ENCODE measurements at regions not wholly inside any gene's neighbourhood (a gene's known extent, or its start where the extent isn't known, plus 50 kb on each side); places are given as distances from the start of the nearest gene placed in this dataset.
A peak's percentile ranks its signal among the peaks of the same experiment; 100 is the strongest.

- DNase-seq (ENCODE audit: low read depth in 1 of 2, low spot score in 1 of 2), result no peak
- 2% methylated on average over 2 of the region's 4 CpGs for WGBS (ENCODE audit: missing lambda C conversion rate)
- no peak for FAIRE-seq
- TF ChIP-seq MAFK (IDR thresholded peaks at IDR 0.05; ENCODE audit: partially characterized antibody) (peak; percentile 67), HEYL (CRISPR knock-in tag; IDR thresholded peaks at IDR 0.05) (no peak)
- ATAC-seq, result no peak
- Histone ChIP-seq H3K27ac (no peak overlapping the region), H3K4me2 (no peak overlapping the region), H3K4me3 (no peak overlapping the region), H3K9me3 (no peaks in the 10 kb centered on the region), H3K4me1 (no peaks in the 10 kb centered on the region)
- ChIA-PET POLR2A (no interaction called here), CTCF (no interaction called here)
Measured at GRCh38 chr18:25713103-25713502, 361.1 kb upstream of the ZNF521 start.

- FAIRE-seq, result no peak
- ChIA-PET POLR2A (no interaction called here), CTCF (no interaction called here)
Measured at GRCh38 chr18:25710981-25711380, 359.0 kb upstream of the ZNF521 start.

GRCh38 chr18:25705650-25706049 is 353.7 kb upstream of the ZNF521 start:
- no peaks in the 10 kb centered on the region for H3K9me3 ChIP-seq
- no peak overlapping the region for H3K4me3 ChIP-seq
- H3K4me2 ChIP-seq, result no peak overlapping the region
- 0% methylated on average over 2 of the region's 2 CpGs for WGBS (ENCODE audit: missing lambda C conversion rate)
- no peak for ATAC-seq
- no peaks in the 10 kb centered on the region for H3K4me1 ChIP-seq
- no peak overlapping the region for H3K27ac ChIP-seq
- TF ChIP-seq POLR2AphosphoS2 (conservative IDR thresholded peaks at IDR 0.05; ENCODE audit: low read length) (no peak), EHF (CRISPR knock-in tag; IDR thresholded peaks at IDR 0.05) (no peak), MAFK (IDR thresholded peaks at IDR 0.05; ENCODE audit: partially characterized antibody) (peak; percentile 25)
- no peak for DNase-seq (ENCODE audit: low read depth in 1 of 2, low spot score in 1 of 2)
- ChIA-PET POLR2A (no interaction called here), CTCF (no interaction called here)
- no peak for FAIRE-seq

More at GRCh38 chr18:25710981-25711380, 359.0 kb upstream of the ZNF521 start:
- H3K4me2 ChIP-seq, result no peak overlapping the region
- no peaks in the 10 kb centered on the region for H3K9me3 ChIP-seq
- H3K4me3 ChIP-seq, result no peak overlapping the region
- 9% methylated on average over 3 of the region's 3 CpGs for WGBS (ENCODE audit: missing lambda C conversion rate)
- no peak overlapping the region for H3K27ac ChIP-seq
- TF ChIP-seq NFE2L2 (conservative IDR thresholded peaks at IDR 0.05; ENCODE audit: low read length), result no peak
- no peak for TF ChIP-seq RARB (CRISPR knock-in tag; IDR thresholded peaks at IDR 0.05)
- no peak for TF ChIP-seq MYC (IDR thresholded peaks at IDR 0.05; ENCODE audit: borderline replicate concordance, low read length)
- no peak for TF ChIP-seq GATA3 (IDR thresholded peaks at IDR 0.05; ENCODE audit: borderline replicate concordance)
- TF ChIP-seq MAX (IDR thresholded peaks at IDR 0.05), result no peak
- no peak for TF ChIP-seq MAFK (IDR thresholded peaks at IDR 0.05; ENCODE audit: partially characterized antibody)
- no peak for TF ChIP-seq NPAS2 (CRISPR knock-in tag; IDR thresholded peaks at IDR 0.05; ENCODE audit: borderline replicate concordance)
- TF ChIP-seq HOXB5 (CRISPR knock-in tag; IDR thresholded peaks at IDR 0.05), result no peak
- TF ChIP-seq RFX5 (IDR thresholded peaks at IDR 0.05), result no peak
- no peak for TF ChIP-seq CHD2 (IDR thresholded peaks at IDR 0.05; ENCODE audit: low read length, partially characterized antibody)
- TF ChIP-seq HOXB13 (CRISPR knock-in tag; IDR thresholded peaks at IDR 0.05; ENCODE audit: low read depth), result no peak
- DNase-seq (ENCODE audit: low read depth in 1 of 2, low spot score in 1 of 2), result no peak
- ATAC-seq, result no peak
- H3K4me1 ChIP-seq, result no peaks in the 10 kb centered on the region

- H3K27ac ChIP-seq, result no peak overlapping the region
- H3K4me1 ChIP-seq, result no peaks in the 10 kb centered on the region
- no peak overlapping the region for H3K4me3 ChIP-seq
- POLR2A ChIA-PET, result no interaction called here
- FAIRE-seq (no peak), DNase-seq (ENCODE audit: low read depth in 1 of 2, low spot score in 1 of 2) (no peak), ATAC-seq (no peak)
- TF ChIP-seq POLR2A (IDR thresholded peaks at IDR 0.05; ENCODE audit: low read length) (no peak), HES2 (IDR thresholded peaks at IDR 0.05) (no peak)
- H3K4me2 ChIP-seq, result no peak overlapping the region
- CTCF ChIA-PET, result no interaction called here
- no peaks in the 10 kb centered on the region for H3K9me3 ChIP-seq
- 26% methylated on average over 10 of the region's 10 CpGs for WGBS (ENCODE audit: missing lambda C conversion rate)
Measured at GRCh38 chr18:25704494-25704893, 352.5 kb upstream of the ZNF521 start.

- Histone ChIP-seq H3K4me1 (no peaks in the 10 kb centered on the region), H3K4me2 (no peak overlapping the region), H3K9me3 (no peaks in the 10 kb centered on the region), H3K4me3 (no peak overlapping the region), H3K27ac (no peak overlapping the region)
- 3% methylated on average over 6 of the region's 6 CpGs for WGBS (ENCODE audit: missing lambda C conversion rate)
- ATAC-seq (no peak), DNase-seq (ENCODE audit: low read depth in 1 of 2, low spot score in 1 of 2) (no peak), FAIRE-seq (no peak)
- TF ChIP-seq TP53 (CRISPR knock-in tag; IDR thresholded peaks at IDR 0.05) (no peak), EHF (CRISPR knock-in tag; IDR thresholded peaks at IDR 0.05) (no peak), SREBF2 (IDR thresholded peaks at IDR 0.05) (no peak), EHMT2 (IDR thresholded peaks at IDR 0.05; ENCODE audit: low read depth) (no peak), ELK1 (IDR thresholded peaks at IDR 0.05; ENCODE audit: low read depth, low read length) (no peak), SMC3 (IDR thresholded peaks at IDR 0.05) (no peak), POLR2AphosphoS2 (conservative IDR thresholded peaks at IDR 0.05; ENCODE audit: low read length) (no peak), HOXB13 (CRISPR knock-in tag; IDR thresholded peaks at IDR 0.05; ENCODE audit: low read depth) (no peak), POLR2A (IDR thresholded peaks at IDR 0.05; ENCODE audit: low read length) (no peak), GATA3 (IDR thresholded peaks at IDR 0.05; ENCODE audit: borderline replicate concordance) (no peak)
- ChIA-PET POLR2A (no interaction called here), CTCF (no interaction called here)
Measured at GRCh38 chr18:25704071-25704470, 352.1 kb upstream of the ZNF521 start.

All from A549 (cell line).